ENCODE measurements at regions not wholly inside any gene's neighbourhood (a gene's known extent, or its start where the extent isn't known, plus 50 kb on each side); places are given as distances from the start of the nearest gene placed in this dataset.
A peak's percentile ranks its signal among the peaks of the same experiment; 100 is the strongest.
"Not testable (repeated sequence)": the region's sequence is repeated elsewhere in the genome, so short reads cannot be mapped to it uniquely, and the experiment has no call there.

DNA sequence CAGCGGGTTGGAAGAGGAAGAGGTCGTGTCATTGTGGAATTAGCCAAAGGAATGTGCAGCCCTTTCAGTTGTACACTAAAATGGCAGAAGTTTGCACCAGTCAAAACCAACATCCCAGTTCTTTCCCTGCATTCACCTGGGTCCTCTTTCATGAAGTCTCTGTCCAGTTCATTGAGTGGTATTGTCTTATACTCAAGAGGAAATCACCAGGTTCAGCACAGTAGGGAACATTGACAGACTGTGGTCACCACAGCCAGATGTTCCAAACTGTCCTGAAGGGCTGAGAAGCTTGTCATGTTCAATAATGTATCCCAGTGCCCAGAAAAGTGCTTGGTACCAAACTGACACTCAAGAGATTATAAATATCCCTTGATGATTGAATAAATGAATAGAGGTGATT lies 131.6 kb downstream of the GLUL start:
- no peak for DNase-seq

DNA sequence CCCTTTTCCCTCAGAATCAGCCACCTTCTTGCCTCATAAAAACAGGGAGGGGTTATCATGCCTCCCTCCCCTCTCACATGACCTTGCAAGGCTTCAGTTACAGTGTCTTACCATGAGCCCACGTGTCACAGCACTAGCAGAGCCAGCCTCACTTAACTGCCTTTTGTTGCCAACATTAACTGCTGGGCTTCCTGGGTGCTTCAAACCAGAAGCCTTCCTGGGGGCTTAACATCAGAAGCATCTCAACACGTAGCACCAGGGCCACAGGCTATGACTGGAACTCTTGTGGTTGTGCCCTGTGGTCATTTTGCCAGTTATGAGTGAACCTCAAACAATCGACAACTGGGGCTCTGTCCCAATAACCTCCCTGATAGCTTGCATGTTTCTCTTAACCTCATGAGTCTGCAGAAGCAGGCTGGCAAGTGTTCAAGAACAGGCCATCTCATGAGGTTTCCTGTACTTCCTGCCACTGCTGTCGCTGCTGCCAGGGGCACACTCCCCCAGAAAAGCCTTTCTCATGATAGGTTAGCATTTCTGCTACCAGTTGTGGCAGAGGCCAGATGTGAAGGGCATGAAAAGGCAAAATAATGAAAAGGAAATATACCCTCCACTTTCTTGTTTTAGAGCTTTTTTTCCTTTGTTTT lies 132.2 kb downstream of the GLUL start:
- peak; percentile 57 for DNase-seq

DNA sequence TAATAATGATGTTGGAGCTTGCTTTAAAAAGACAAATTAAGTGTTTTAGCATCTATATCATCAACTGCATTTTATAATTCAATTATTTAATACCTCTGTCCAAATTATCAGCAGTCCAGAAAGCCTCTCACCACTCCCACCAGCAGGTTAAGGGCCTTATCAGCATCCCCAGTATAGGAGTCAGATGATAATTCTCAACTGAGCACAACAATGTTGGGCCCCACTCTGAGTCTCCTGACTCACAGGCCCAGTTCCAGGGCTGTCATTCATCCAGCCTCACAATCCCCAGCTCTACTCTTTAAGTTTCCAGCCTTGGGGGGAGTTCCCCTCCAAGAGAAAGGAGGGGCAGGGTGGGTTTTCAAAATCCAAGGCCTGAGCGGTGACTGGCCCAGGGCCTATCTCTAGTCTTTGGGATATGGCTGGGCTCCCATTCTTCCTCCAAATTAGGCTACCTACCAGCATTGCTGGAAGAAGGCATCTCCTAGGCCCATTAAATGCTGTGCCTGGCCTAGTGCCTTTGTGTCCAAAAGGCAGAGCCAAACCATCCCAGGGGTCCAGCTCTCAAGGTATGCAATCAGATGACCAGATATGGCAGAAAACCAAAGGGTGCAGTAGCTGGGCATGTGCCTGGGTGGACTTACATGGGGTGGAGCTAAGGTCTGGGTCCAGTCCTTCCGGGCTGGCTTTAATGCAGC lies 134.1 kb downstream of the GLUL start:
- DNase-seq: no peak

DNA sequence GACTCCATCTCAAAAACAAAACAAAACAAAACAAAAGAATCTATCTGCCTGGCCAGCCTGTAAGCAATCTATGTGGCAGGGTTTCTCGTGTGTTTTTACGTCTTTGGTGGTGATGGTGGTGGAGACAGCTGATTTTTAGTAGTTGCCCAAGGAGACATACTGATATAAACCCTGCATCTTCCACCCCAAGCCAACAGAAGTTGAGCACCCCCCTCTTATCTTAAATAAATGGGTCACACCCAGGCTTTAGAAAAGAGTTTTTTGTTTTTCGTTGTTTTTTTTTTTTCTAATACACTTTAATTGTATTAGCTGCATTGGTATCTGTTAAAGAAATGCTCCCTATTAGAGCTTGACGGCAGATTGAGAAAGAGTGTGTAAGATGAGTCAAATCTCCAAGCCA lies 134.7 kb downstream of the GLUL start:
- no peak for DNase-seq

DNA sequence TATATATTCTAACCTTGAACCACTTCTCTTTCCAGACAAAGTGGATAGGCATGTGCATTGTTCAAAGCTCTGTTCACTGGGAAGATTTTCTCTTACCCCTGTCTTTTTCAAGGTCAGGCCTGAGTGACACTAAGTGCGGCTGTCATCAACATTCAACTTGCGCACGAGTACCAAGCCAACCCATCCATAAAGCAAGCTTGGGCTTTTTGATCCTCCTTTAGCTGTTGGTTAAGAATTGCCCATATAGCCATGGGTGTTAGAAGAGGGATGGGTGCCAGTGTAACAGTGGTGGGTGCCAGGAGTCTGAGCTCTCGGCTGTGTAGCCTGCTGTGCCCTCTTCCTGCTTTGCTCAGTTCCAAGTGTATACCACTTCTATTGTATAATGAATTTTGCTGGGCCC lies 136.1 kb downstream of the GLUL start:
- DNase-seq: no peak

DNA sequence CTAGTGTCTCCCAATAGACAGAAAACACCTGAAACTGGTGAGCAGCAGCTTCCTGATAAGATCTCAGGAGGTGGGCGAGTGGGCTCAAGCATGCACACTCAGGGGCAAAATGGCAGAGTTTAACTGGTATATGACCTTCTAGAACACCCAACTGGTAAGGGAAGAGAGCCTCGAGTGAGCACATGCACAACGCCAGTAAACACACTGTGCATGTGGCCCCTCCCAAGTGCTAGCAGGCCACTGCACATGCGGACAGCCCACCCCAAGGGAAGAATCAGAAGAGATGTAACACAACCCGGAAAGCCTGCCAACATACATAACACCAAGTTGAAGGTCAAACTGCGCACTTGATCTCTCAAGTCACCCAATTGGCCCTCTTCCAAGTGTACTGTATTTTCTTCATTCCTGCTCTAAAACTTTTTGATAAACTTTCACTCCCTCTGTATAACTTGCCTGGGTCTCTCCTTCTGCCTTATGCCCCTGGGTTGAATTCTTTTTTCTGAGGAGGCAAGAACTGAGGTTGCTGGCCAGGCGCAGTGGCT lies 138.2 kb downstream of the GLUL start:
- no peak for DNase-seq

DNA sequence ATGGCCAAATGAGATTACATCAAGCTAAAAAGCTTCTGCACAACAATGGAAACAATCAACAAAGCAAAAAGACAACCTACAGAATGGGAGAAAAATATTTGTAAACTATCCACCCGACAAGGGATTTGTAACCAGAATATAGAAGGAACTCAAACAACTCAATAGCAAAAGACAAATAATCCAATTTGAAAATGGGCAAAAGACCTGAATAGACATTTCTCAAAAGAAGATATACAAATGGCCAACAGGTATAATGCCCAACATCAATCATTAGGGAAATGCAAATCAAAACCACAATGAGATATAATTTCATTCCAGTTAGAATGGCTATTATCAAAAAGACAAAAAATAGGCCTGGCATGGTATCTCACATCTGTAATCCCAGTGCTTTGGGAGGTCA lies 140.0 kb downstream of the GLUL start:
- no peak for DNase-seq

DNA sequence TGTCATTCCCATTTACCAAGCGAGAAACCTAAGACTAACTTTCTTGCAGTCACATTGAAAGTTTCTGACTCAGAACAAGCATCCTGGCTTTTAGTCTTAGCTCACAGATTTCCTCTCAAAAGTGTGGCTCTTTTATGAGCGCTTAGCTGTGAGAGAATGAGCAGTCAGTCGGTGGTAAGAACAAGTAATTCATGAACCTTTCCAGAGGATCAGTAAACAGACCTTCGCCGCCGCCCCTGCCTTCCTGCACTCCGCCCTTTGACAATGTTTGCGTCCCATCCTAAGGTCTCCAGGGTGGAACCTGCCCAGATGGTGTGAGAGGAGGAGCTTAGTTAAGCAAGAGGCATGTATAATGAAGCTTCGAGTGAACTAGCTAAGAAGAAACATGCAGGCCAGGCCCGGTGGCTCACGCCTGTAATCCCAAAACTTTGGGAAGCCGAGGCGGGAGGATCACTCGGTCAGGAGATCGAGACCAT lies 142.4 kb downstream of the GLUL start:
- no peak for DNase-seq

DNA sequence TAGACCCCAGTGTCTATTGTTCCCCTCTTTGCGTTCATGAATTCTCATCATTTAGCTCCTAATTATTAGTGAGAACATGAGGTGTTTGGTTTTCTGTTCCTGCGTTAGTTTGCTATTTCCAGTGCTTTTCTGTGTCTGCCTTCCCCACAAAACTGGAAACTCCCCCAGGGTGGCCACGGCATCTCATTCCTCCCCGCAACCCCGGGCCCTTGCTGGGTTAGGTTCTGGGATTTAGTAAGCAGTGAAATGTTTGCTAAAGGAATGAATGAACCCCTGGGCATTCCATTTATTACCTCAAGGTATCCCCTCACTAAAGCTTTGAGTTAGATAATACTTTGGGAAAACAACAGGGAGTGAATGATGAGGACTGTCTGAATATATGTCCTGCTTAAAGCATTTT lies 142.9 kb downstream of the GLUL start:
- no peak for DNase-seq

DNA sequence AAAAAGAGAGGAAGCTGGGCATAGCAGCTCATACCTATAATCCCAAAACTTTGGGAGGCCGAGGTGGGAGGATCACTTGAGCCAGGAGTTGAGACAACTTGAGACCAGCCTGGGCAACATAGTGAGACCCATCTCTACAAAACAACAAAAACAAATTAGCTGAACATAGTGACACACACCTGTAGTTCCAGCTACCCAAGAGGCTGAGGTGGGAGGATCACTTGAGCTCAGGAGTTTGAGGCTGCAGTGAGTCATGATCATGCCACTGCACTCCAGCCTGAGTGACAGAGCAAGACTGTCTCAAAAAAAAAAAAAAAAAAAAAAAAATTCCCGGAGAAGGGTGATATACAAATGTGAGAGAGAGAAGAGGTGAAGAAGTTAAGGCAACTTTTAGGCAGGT lies 143.8 kb downstream of the GLUL start:
- not testable (repeated sequence) for DNase-seq

DNA sequence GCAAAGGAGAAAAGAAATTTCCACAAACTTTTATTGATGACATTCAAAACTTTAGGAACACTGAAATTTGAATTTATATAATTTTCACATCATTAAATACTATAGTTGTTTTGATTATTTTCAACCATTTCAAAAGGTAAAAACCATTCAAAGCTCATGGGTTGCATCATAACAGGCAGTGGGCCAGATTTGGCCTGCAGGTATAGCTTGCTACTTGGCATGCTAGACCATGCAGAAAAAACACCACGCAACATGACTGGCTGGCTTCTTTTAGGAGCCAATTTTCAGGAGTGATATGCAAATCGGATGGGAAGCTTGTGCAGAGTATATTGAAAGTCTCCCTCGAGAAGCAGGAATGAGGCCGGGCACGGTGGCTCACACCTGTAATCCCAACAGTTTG lies 144.8 kb downstream of the GLUL start:
- DNase-seq: no peak

DNA sequence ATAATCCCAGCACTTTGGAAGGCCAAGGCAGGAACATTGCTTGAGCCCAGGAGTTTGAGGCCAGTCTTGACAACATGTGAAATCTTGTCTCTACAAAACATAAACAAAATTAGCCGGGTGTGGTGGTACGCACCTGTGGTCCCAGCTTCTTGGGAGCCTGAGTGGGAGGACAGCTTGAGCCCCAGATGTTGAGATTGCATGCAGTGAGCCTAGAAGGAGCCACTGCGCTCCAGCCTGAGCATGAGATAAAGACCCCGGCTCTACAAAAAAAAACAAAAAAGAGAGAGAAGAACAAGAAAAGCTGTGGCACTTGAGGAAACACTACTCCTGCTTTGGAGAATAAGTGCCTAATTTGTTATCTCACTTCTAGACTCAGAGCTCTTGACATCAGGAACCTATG lies 146.6 kb downstream of the GLUL start:
- DNase-seq: no peak

DNA sequence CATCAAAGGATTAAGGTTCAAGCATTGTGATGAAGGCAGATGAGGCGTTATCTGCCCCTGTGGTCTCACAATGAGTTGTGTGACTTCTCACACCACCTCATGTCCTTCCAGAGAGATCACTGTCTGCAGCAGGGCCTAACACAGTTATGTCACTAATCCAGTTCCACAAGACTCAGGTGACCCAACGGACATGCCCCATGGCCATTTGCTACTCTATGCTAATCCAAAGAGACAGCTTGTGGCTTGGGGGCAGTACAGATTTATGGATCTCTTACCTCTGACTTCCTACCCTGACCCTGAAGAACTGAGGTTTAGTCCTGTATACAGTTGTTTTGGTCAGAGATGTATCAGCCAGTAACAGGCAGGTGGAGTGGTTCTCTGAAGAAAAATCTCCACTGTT lies 147.1 kb downstream of the GLUL start:
- no peak for DNase-seq

DNA sequence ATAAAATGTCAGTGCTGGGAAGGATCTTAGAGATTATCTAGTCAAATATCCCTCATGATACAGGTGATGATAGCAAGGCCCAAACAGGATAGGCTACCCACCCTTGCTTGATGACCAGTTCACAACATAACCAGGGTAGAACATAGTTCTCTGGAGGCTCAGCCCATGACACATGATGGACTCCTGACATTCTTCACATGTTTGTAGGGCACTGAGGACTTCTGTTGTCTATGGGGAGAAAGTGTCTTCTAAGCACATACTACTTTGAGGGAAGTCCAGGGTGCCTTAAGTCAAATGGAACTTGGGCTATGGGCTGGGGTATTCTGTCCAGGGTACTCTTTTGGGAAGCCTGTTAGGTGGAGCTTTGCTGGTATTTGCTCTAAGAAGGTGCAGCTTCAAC lies 148.9 kb downstream of the GLUL start:
- DNase-seq: no peak

DNA sequence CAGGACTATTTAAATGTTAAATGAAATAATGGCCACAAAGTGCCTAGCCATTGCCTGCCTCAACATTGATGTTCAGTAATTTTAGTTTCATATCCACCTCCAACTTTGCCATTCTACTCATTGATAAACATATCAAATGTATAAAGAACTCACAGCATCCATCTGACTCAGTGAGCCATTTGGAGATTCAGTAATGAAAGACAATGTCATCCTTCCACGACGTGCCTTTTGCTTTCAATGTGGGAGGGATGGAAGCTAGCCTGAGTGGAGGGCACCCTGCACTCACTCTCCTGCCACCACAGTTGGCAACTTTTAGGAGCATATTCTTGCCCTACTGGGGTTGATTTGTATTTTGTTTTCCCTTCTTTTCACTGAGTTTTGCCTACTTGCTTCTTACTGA lies 151.5 kb downstream of the GLUL start:
- no peak for DNase-seq

DNA sequence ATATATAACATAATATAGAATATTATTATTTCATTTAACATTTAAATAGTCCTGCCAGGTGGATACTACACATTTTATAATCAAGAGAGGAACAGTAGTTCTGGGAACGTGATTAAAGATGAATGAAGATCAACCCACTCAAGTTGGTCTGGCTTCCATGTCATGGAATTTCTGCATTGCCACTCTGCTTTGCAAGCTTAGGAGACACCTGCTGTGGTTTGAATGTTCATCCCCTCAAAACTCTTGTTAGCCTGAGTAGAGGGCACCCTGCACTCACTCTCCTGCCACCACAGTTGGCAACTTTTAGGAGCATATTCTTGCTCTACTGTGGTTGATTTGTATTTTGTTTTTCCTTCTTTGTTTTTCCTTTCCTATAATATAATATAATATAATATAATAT lies 153.2 kb downstream of the GLUL start:
- DNase-seq: no peak

DNA sequence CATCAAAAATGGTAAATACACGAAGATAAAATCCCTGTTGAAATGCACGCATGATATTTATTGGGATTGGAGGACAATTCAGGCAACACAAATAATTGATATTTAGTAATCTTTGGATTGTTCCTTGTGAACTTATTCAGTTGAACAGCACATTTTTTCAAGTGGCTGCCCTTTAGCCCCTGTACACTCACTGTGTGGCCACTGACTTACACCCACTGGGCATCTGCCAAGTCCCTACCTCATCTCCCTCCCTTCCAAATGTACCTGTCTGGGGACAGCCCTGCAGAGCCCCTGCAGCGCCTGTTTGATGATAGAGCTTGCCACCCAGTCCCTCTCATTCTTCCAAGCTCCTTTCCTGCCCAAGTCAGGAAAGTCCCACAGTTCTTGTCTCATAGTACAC lies 154.3 kb downstream of the GLUL start:
- no peak for DNase-seq

DNA sequence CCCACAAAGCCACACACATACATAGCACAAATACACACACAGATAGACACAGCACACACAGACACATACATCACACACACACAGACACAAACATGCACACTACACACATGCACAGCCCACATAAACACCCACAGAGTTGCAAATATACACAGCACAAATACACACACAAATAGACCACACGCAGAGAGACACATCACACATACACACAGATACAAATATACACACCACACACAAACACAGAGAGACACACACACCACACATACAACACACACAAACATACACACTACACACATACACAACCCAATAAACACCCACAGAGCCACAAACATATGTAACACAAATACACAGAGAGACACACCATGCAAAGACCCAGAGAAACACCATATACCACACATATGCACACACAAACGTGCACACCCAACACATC lies 154.9 kb downstream of the GLUL start:
- no peak for DNase-seq

DNA sequence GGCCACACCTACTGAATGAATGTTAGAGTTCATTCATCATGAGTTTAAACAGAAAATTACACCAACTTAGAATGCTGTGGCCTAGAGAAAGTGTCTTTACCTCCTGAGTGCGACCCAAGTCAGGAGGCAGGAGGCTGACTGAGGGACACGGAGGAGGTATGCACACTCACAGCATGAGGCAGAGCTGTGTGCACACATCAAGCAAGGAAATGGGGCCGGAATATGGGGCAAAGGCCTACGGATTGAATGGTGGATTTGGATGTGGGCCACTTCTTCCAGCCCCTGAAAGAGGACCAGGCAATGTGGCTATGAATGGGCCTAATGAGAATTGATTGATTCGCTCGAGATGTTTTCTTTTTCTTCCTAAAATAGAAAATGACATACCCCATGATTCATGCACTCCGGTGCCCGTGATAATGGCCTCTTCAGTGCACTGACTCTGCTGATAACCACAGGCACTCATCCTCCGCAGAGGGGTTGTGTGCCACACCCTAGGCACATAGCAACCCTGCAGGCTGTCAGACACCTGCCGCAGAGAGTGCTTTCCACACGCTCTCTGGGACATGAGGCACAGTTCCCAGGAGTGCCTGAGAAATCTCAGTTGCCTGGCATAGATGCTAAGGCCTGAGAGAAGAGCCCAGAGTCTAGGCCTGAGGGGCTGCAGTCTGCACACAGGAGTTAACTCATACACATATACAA lies 155.5 kb downstream of the GLUL start:
- DNase-seq: no peak

DNA sequence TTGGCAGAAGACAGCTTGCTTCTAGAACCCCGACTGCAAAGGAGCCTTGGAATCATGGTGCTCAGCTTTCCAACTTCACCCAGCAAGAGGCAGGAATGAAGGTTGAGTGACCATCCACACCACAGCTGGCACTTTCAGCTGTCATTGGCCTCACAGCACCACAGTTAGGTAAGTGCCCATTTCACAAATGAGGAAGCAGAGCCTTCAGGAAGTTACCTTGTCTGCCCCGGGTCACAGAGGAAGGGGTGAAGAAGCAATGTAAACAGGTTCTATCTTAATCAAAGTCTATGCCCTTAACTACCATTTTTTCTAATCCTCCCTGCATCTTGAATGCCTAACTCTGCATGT lies 156.0 kb downstream of the GLUL start:
- no peak for DNase-seq

DNA sequence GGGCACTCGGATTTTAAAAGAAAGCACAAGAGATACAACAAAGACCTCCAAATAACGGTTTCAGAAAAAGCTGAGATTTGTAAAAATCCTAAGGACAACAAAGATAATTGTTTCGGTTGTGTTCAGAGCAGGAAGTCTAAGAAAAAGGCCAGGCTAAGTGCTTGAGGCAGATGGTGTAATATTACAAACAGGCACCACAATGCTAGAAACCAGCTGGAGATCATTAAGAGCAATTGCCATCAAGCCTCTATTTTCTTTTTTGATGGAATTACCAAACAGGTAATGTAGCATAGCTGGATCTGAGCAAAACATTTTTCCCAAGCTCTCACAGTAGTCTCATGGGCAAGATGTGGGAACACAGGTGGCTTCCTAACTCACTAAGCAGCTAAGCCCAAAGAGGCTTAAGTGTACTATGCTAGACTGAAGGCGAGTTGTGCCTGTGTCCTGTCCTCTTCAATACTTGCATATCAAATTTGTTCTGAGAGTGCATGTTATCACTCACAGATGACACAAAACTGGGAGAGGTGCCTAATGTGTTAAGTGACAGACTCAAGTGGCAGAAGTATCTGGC lies 161.6 kb downstream of the GLUL start:
- DNase-seq: no peak

DNA sequence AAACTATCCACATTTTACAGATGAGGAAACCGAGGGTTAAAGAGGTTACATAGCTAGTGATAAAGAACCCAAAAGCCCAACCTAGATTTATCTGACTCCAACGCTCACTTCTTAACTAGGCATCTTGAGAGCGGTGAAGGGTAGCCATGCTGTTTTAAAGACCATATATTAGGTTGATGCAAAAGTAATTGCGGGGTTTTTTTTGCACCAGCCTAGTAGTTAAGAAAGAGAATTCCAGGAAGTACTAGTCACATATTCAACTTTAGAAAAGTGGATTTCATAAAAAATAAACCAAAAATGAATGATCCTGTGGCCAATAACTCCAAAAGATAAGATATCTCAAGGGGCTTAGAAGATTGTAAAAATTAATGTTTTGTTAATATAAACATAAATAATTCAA lies 162.1 kb downstream of the GLUL start:
- no peak for DNase-seq

DNA sequence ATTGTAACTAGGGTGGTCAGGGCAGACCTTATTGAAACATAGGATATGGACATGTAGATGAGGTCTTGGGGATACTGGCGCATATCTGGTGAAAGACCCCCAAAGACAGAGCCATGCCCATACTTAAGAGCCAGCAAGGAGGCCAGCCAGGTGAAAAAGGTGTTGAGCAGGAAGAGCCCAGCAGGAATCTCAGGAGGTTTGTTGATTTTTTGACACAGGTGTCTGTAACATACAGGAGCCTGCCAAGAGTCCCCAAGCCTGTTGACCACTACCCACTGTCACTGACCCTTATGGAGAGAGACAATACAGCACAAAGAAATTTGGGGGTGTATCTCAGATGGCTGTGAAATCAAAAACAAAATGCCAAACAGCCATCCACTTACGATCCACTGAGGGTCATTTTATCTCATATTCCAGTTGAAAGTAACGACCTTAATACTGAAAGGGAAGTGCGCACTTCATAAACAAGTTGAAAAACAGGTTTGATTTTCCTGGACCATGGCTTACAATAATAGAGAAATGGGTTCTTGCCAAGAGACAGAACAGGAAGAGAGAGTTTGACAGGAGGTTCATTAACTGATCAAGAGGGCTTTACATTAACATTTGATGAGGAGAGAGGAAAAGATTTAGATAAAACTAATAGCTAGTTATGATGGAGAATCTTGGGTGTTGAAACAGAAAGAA lies 163.6 kb downstream of the GLUL start:
- DNase-seq: no peak

All from CD4-positive, alpha-beta T cell treated with Interferon gamma for 1 hour (primary cell).